Neural cell (in vitro differentiated cells): ENCODE measurements at regions not wholly inside any gene's neighbourhood (a gene's known extent, or its start where the extent isn't known, plus 50 kb on each side); places are given as distances from the start of the nearest gene placed in this dataset.
A peak's percentile ranks its signal among the peaks of the same experiment; 100 is the strongest.

Experiments used
- H2AFZ ChIP-seq: fragments of 200-600, 300-800 bp; sonication (generic), shearing (Covaris generic); 2 replicates; pipeline ENCODE4 v1.6.0; 2014; ENCODE audit warnings: low read depth, mild to moderate bottlenecking, antibody characterized with exemption, low read length, moderate library complexity
- H3F3A ChIP-seq: fragments of 200-600 bp; shearing (Covaris generic); 2 replicates; pipeline ENCODE4 v1.6.1; 2016; ENCODE audit warnings: mild to moderate bottlenecking, moderate library complexity, mixed read lengths, antibody characterized with exemption, low read length; ENCODE audit not compliant: insufficient read depth, poor library complexity, severe bottlenecking
- H3K27ac ChIP-seq: fragments of 200-600, 300-800 bp; sonication (generic), shearing (Covaris generic); 2 replicates; pipeline ENCODE4 v1.5.1; 2014; ENCODE audit warnings: mild to moderate bottlenecking, low read length, moderate library complexity
- H3K27me3 ChIP-seq: fragments of 300-800, 200-600 bp; sonication (generic), shearing (Covaris generic); 2 replicates; pipeline ENCODE4 v1.6.0; 2014; ENCODE audit warnings: mild to moderate bottlenecking, low read depth, low read length, moderate library complexity; ENCODE audit not compliant: insufficient read depth
- H3K36me3 ChIP-seq: fragments of 300-800, 200-600 bp; sonication (generic), shearing (Covaris generic); 2 replicates; pipeline ENCODE4 v1.5.1; 2014; ENCODE audit warnings: mild to moderate bottlenecking, antibody characterized with exemption, low read length, moderate library complexity; ENCODE audit not compliant: insufficient read depth
- H3K4me2 ChIP-seq: fragments of 300-800, 200-600 bp; sonication (generic), shearing (Covaris generic); 2 replicates; pipeline ENCODE4 v1.6.0; 2014; ENCODE audit warnings: mild to moderate bottlenecking, low read length
- H3K4me3 ChIP-seq: fragments of 300-800, 200-600 bp; sonication (generic), shearing (Covaris generic); 2 replicates; pipeline ENCODE4 v1.5.1; 2014; ENCODE audit warnings: mild to moderate bottlenecking, low read length, moderate library complexity
- H3K79me2 ChIP-seq: fragments of 200-600 bp; shearing (Covaris generic); replicated peaks from 2 replicates; pipeline ENCODE4 v1.6.0; 2014; ENCODE audit warnings: mild to moderate bottlenecking, low read length, moderate library complexity; ENCODE audit not compliant: insufficient read depth
- H3K9ac ChIP-seq: fragments of 300-800, 200-600 bp; sonication (generic), shearing (Covaris generic); 2 replicates; pipeline ENCODE4 v1.6.1; 2016; ENCODE audit warnings: mild to moderate bottlenecking, low read length, mixed read lengths
- H3K9me2 ChIP-seq: fragments of 200-600 bp; shearing (Covaris generic); 2 replicates; pipeline ENCODE4 v1.6.1; 2016; ENCODE audit warnings: mild to moderate bottlenecking, low read length, mixed read lengths; ENCODE audit not compliant: insufficient read depth
- H3K9me3 ChIP-seq: fragments of 200-600, 300-800 bp; sonication (generic), shearing (Covaris generic); 2 replicates; pipeline ENCODE4 v1.6.1; 2016; ENCODE audit warnings: mild to moderate bottlenecking, mixed run types, low read length, moderate library complexity, mixed read lengths
- H4K20me1 ChIP-seq: fragments of 200-600 bp; shearing (Covaris generic); 2 replicates; pipeline ENCODE4 v1.6.1; 2016; ENCODE audit warnings: mild to moderate bottlenecking, mixed run types; ENCODE audit not compliant: insufficient read depth
- EP300 ChIP-seq: fragments of 450-650 bp; conservative IDR thresholded peaks from 2 replicates; pipeline ENCODE4 v1.6.1; 2014; ENCODE audit warnings: antibody characterized with exemption, mild to moderate bottlenecking, moderate library complexity; ENCODE audit not compliant: poor library complexity, severe bottlenecking
- EZH2 ChIP-seq: fragments of 200-600, 300-800 bp; shearing (Covaris generic), sonication (generic); IDR thresholded peaks from 2 replicates; pipeline ENCODE4 v1.6.1; 2014; ENCODE audit warnings: antibody characterized with exemption, low read length, borderline replicate concordance, mild to moderate bottlenecking; ENCODE audit not compliant: insufficient read depth, poor library complexity, severe bottlenecking
- MXI1 ChIP-seq: fragments of 450-650 bp; conservative IDR thresholded peaks from 2 replicates; pipeline ENCODE4 v1.6.1; 2014; ENCODE audit warnings: antibody characterized with exemption, mild to moderate bottlenecking; ENCODE audit not compliant: poor library complexity, severe bottlenecking
- POLR2AphosphoS5 ChIP-seq: IDR thresholded peaks from 2 replicates; pipeline ENCODE4 v1.6.1; 2012
- RAD21 ChIP-seq: fragments of 450-650 bp; conservative IDR thresholded peaks from 2 replicates; pipeline ENCODE4 v1.6.1; 2014; ENCODE audit warnings: antibody characterized with exemption, mild to moderate bottlenecking, moderate library complexity
- REST ChIP-seq: IDR thresholded peaks from 2 replicates; pipeline ENCODE4 v1.6.1; 2012; ENCODE audit warnings: borderline replicate concordance
- SMC3 ChIP-seq: fragments of 450-650 bp; conservative IDR thresholded peaks from 2 replicates; pipeline ENCODE4 v1.6.1; 2014; ENCODE audit warnings: antibody characterized with exemption, mild to moderate bottlenecking, moderate library complexity; ENCODE audit not compliant: poor library complexity
- TAF1 ChIP-seq: IDR thresholded peaks from 2 replicates; pipeline ENCODE4 v1.6.1; 2012; ENCODE audit warnings: low read depth
- TF ChIP-seq, protein P1 (sequence below): fragments of 450-650 bp; IDR thresholded peaks from 2 replicates; pipeline ENCODE4 v1.5.1; 2014; ENCODE audit warnings: antibody characterized with exemption, mild to moderate bottlenecking, moderate library complexity; ENCODE audit not compliant: poor library complexity, severe bottlenecking

GRCh38 chr16:6286176-6286575 is 1046.5 kb upstream of the RBFOX1 start:
- no peak overlapping the region for H3K4me2 ChIP-seq
- no peaks in the 10 kb centered on the region for H3K9me2 ChIP-seq
- no peak overlapping the region for H3K4me3 ChIP-seq
- H3K9ac ChIP-seq: no peak overlapping the region
- H3F3A ChIP-seq: no peaks in the 10 kb centered on the region
- H4K20me1 ChIP-seq: no peaks in the 10 kb centered on the region
- no peak for TF ChIP-seq RAD21
- no peak for TF ChIP-seq REST
- TF ChIP-seq SMC3: no peak
- no peak for TF ChIP-seq POLR2AphosphoS5
- TF ChIP-seq TAF1: no peak
- TF ChIP-seq MXI1: no peak
- TF ChIP-seq EP300: no peak
- H3K36me3 ChIP-seq: no peaks in the 10 kb centered on the region
- H3K27me3 ChIP-seq: no peaks in the 10 kb centered on the region
- no peak overlapping the region for H3K27ac ChIP-seq
- H3K79me2 ChIP-seq: no peaks in the 10 kb centered on the region
- no peaks in the 10 kb centered on the region for H3K9me3 ChIP-seq
- no peak overlapping the region for H2AFZ ChIP-seq

GRCh38 chr16:6284731-6285130 is 1047.9 kb upstream of the RBFOX1 start:
- Histone ChIP-seq H3F3A (no peaks in the 10 kb centered on the region), H3K36me3 (no peaks in the 10 kb centered on the region), H3K27me3 (no peaks in the 10 kb centered on the region), H3K9me3 (no peaks in the 10 kb centered on the region), H3K9me2 (no peaks in the 10 kb centered on the region), H3K9ac (no peak overlapping the region), H2AFZ (no peak overlapping the region), H3K4me3 (no peak overlapping the region), H4K20me1 (no peaks in the 10 kb centered on the region), H3K4me2 (no peak overlapping the region), H3K79me2 (no peaks in the 10 kb centered on the region), H3K27ac (no peak overlapping the region)
- TF ChIP-seq POLR2AphosphoS5 (peak; percentile 18), SMC3 (no peak)

GRCh38 chr16:6281994-6282393 is 1050.7 kb upstream of the RBFOX1 start:
- no peak overlapping the region for H3K4me3 ChIP-seq
- H3K9me3 ChIP-seq: no peaks in the 10 kb centered on the region
- H2AFZ ChIP-seq: no peak overlapping the region
- no peak overlapping the region for H3K9ac ChIP-seq
- no peak overlapping the region for H3K27ac ChIP-seq
- H3K27me3 ChIP-seq: no peaks in the 10 kb centered on the region
- H3F3A ChIP-seq: no peaks in the 10 kb centered on the region
- no peaks in the 10 kb centered on the region for H4K20me1 ChIP-seq
- H3K9me2 ChIP-seq: no peaks in the 10 kb centered on the region
- no peak overlapping the region for H3K4me2 ChIP-seq
- H3K79me2 ChIP-seq: no peaks in the 10 kb centered on the region
- no peaks in the 10 kb centered on the region for H3K36me3 ChIP-seq
- no peak for TF ChIP-seq REST
- TF ChIP-seq EP300: no peak
- TF ChIP-seq MXI1: no peak
- TF ChIP-seq POLR2AphosphoS5: no peak
- TF ChIP-seq SMC3: no peak
- TF ChIP-seq, protein P1, sequence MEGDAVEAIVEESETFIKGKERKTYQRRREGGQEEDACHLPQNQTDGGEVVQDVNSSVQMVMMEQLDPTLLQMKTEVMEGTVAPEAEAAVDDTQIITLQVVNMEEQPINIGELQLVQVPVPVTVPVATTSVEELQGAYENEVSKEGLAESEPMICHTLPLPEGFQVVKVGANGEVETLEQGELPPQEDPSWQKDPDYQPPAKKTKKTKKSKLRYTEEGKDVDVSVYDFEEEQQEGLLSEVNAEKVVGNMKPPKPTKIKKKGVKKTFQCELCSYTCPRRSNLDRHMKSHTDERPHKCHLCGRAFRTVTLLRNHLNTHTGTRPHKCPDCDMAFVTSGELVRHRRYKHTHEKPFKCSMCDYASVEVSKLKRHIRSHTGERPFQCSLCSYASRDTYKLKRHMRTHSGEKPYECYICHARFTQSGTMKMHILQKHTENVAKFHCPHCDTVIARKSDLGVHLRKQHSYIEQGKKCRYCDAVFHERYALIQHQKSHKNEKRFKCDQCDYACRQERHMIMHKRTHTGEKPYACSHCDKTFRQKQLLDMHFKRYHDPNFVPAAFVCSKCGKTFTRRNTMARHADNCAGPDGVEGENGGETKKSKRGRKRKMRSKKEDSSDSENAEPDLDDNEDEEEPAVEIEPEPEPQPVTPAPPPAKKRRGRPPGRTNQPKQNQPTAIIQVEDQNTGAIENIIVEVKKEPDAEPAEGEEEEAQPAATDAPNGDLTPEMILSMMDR: no peak
- TF ChIP-seq TAF1: no peak
- no peak for TF ChIP-seq EZH2
- no peak for TF ChIP-seq RAD21
